ENCODE measurements at regions not wholly inside any gene's neighbourhood (a gene's known extent, or its start where the extent isn't known, plus 50 kb on each side); places are given as distances from the start of the nearest gene placed in this dataset.

- TF ChIP-seq POLR2AphosphoS5 (IDR thresholded peaks at IDR 0.05; ENCODE audit: low read depth, low read length) (no peak), TAF1 (IDR thresholded peaks at IDR 0.05; ENCODE audit: low read depth, low read length) (no peak), POLR2A (IDR thresholded peaks at IDR 0.05; ENCODE audit: low read depth, low read length) (no peak)
Observed at GRCh38 chr3:99236576-99236975, 335.1 kb upstream of the DCBLD2 start.
